ENCODE measurements at regions not wholly inside any gene's neighbourhood (a gene's known extent, or its start where the extent isn't known, plus 50 kb on each side); places are given as distances from the start of the nearest gene placed in this dataset.

DNA sequence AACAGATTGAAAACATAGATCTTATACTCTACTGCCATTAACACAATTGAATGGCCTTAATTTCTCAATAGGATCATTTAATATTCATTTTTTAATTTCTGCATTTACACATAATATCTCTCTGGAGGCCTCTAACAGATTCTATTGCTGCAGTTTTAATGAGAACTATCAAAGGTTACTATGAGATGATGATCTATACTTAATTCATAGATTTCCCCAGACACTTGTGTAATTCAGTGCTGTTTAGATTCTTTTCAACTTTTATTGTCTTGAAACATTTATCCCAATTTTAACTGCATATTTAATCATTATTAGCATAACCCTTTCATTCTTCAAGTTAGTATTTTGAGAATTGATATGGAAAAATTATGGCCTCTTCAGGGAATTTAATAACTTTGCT, 1056.5 kb upstream of the CDH8 start:
- TF ChIP-seq, protein P1, sequence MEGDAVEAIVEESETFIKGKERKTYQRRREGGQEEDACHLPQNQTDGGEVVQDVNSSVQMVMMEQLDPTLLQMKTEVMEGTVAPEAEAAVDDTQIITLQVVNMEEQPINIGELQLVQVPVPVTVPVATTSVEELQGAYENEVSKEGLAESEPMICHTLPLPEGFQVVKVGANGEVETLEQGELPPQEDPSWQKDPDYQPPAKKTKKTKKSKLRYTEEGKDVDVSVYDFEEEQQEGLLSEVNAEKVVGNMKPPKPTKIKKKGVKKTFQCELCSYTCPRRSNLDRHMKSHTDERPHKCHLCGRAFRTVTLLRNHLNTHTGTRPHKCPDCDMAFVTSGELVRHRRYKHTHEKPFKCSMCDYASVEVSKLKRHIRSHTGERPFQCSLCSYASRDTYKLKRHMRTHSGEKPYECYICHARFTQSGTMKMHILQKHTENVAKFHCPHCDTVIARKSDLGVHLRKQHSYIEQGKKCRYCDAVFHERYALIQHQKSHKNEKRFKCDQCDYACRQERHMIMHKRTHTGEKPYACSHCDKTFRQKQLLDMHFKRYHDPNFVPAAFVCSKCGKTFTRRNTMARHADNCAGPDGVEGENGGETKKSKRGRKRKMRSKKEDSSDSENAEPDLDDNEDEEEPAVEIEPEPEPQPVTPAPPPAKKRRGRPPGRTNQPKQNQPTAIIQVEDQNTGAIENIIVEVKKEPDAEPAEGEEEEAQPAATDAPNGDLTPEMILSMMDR (IDR thresholded peaks at IDR 0.05) = no peak

DNA sequence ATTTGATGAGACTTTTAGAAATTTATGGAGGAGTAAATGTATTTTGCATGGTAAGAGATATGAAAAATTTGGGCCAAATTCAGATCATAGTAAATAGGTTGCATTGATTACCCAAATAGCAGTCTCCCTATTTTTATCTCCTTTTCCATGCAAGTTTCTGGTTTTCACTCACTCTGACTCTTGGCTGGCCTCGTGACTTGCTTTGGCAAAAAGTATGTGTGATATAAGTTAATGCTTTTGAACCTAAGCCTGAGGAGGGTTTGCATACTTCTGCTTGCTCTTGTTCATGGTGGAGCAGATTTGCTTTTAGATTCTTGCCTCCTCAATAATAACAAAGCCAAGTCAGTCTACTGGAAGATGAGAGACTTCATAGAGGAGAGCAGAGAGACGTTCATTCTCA, 1045.9 kb upstream of the CDH8 start:
- TF ChIP-seq, protein P1 (IDR thresholded peaks at IDR 0.05) = no peak

DNA sequence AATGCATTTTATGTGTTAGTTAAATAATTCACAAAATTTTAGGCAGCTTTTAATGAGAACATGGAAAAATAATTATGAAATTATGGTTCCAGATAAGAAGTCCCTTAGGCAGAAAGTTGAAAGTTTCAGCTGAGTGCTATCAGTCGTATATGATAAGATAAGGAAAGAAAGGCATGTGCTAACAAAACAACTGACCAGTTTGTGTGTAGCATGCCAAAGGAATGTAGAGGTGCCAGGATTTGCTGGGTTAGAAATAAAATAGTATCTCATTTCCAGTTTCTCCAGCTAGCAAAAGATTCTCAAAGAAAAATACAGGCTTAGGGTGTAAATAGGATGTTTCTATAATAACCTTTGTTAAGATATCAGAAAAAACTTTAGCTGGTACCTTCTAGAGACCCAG, 1044.5 kb upstream of the CDH8 start:
- TF ChIP-seq, protein P1 (IDR thresholded peaks at IDR 0.05) = no peak

DNA sequence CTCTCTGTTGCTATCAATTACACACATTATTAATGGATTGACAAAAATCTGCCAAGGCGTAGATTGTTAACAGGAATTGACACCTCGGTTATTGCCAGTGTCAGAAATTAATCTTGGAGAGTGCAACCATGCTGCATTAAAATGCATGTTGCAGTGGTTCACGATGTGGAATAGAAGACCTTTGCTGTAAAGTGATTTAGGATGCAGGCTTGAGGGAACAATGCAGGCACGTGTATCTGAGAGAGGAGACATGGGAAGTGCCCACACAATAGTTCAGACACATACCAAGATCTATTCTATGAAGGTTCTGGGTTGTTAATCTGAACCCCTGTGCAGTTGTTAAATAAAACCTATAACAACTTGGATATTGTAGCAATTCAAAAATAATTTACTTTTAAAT, 1032.8 kb upstream of the CDH8 start:
- TF ChIP-seq, protein P1 (IDR thresholded peaks at IDR 0.05) = no peak

DNA sequence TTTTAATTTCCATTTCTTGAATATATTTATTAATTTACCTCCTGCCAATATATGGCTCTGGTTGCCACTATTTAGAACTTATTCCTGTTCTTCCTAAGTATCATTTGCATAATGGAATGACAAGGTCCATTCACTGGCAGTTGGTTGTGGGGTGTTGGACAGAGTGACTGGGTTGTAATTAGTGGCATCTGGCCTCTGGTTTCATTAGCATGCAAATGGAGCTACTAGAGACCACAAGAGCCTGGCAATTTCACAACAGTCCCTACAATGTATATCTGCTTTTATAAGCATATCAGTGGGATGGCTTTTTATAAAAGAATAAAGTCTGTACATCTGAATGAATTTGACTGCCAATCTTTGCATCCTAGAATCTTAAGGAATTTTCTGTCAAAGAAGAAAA, 1030.9 kb upstream of the CDH8 start:
- TF ChIP-seq, protein P1 (IDR thresholded peaks at IDR 0.05) = no peak

DNA sequence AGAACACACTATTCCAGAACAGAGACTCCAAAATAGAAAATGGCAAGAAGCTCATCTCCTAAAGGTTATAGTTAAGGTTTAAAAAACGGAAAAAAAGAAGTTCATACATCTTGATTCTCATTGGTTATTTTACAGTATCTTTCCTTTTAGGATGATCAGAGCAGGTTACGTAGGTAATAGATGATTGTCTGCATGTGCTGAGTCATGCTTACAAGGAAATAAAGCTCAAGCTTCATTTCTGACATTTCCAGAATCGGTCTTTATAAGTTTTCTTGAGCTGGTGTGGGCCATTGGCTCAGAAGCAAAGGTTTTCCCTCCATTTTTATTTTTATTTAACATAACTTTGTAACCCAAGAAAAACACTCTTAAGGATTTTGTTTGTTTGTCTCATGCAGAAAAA, 1030.3 kb upstream of the CDH8 start:
- TF ChIP-seq, protein P1 (IDR thresholded peaks at IDR 0.05) = no peak

DNA sequence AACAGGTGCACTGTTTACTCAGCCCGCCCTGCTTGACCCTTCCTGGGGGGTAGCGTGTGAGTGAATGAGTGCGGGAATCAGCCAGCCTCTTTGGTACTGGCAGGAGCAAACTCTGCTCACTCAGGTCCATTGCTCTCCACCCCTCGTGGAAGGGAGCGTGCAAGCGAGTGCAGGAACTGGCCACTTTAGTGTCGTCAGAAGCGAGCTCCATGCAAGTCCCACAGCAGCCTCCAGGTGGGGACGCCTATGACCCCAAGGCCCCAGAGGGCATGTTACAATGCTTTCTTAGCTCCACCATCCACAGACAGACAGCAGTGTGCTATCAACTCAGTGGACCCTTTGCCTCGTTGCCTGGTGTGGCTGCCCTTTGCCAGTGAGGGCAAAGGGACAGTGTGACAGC, 1025.1 kb upstream of the CDH8 start:
- TF ChIP-seq, protein P1 (IDR thresholded peaks at IDR 0.05) = no peak

DNA sequence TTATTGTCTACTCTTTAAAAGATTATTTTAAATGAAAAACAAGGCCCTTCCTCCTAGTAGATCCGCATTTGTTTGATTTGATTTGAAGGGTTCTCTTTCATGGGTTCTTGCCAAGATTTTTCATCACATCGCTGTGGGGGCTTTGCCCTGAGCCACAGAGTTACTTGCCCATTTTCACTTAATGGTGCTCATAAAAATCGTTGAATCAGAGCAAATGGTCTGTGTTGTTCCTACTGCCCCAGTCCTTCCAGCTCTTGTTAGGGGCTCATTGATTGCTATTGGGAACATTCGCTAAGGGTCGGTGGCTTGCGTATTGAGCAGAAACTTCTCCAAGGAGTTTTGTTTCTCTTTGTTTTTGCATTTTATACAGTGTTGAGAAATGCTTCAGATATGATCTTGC, 1023.4 kb upstream of the CDH8 start:
- TF ChIP-seq, protein P1 (IDR thresholded peaks at IDR 0.05) = no peak
